ENCODE measurements at regions not wholly inside any gene's neighbourhood (a gene's known extent, or its start where the extent isn't known, plus 50 kb on each side); places are given as distances from the start of the nearest gene placed in this dataset.
"Not testable (repeated sequence)": the region's sequence is repeated elsewhere in the genome, so short reads cannot be mapped to it uniquely, and the experiment has no call there.

DNA sequence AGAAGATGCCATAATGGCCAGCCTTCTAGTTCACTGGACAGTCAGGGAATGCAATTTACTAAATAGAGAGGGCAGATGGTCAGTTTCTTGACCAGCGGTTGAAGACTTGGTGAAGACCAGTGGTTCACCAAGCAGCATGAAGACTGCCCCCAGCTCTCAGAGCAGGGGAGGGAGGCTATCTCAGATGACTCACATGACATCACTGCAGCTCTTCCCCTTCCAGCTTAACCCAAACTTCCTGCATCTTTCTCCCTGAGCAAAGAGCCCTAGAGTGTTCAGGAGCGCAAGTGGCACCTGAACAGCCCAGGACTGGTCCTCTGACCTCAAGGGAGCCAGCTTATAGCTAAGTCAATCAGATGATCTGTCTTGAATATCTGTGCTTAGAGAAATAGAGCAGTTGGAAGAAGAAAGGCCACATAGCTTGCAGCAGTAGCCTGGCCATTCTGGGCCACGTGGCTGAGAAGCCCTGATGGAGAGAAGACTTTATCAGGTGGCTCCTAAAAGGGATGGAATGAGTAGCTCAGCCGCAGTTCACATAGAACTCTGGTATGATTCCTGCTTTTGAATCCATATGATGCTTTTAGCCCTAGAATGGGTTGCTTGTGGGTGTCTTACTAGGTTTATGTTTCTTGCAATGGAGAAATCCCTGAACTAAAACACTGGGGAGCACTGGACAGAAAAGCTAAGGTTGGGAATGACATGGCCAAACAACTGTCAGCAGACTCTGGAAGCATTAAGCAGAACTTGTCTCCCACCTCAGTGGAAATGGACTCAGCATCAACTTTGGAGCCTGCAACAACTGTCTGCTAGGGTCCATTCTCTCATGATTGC lies 392.1 kb upstream of the CCL2 start:
- DNase-seq, result no peak

DNA sequence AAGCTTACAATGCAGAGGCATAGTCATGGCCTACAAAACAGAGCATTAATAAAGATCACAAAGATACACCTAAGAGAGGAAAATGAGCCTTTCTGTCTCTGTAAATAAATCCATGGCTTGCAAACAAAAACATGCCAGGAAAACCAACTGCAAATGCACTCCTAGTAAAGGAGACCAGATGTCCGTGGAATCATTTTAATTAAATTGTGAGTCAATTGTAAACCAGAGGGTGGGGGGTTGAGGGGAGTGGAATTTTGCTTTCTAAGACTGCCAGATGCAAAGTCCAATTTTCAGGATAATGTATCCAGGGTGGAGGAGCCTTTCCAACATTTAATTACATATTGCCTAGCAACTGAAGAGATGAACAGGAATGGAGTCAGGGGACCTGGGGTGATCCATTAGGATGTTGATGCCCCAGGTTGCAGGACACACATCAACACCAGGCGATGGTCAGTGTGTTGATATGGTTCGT lies 390.3 kb upstream of the CCL2 start:
- DNase-seq, result no peak

- DNase-seq, result no peak
These were observed 386.2 kb upstream of the CCL2 start for GRCh38 chr17:33868899-33869298.

- DNase-seq, result no peak
These were observed 384.1 kb upstream of the CCL2 start for GRCh38 chr17:33870936-33871335.

GRCh38 chr17:33871720-33872540 lies 383.2 kb upstream of the CCL2 start:
- DNase-seq, result no peak

GRCh38 chr17:33873201-33873617 lies 381.9 kb upstream of the CCL2 start:
- no peak for DNase-seq

GRCh38 chr17:33874617-33875060 lies 380.4 kb upstream of the CCL2 start:
- no peak for DNase-seq

DNA sequence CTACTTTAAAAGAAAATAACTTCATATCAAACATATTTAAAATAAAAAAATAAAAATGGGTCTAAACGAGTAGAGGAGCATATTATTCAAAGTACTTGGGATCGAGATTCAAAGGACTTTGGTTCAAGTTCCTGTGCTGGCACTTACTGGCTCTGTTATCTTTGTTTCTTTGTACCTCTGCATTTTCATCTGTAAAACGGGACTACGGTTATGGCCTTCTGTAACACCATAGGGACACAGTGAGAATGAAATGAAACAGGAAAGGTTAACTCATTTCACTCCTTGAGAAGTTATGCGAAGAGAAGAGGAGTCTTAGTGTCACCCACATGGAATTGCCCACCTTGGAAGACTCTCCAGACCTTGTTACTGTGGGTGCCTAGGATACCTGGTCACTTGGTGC lies 379.1 kb upstream of the CCL2 start:
- no peak for DNase-seq

GRCh38 chr17:33882273-33882672 lies 372.8 kb upstream of the CCL2 start:
- DNase-seq, result not testable (repeated sequence)

GRCh38 chr17:33882677-33883076 lies 372.4 kb upstream of the CCL2 start:
- not testable (repeated sequence) for DNase-seq

- DNase-seq, result no peak
These were observed 366.6 kb upstream of the CCL2 start for GRCh38 chr17:33888455-33888854.

GRCh38 chr17:33889040-33889439 lies 366.0 kb upstream of the CCL2 start:
- DNase-seq, result no peak

GRCh38 chr17:33889766-33890165 lies 365.3 kb upstream of the CCL2 start:
- DNase-seq, result no peak

DNA sequence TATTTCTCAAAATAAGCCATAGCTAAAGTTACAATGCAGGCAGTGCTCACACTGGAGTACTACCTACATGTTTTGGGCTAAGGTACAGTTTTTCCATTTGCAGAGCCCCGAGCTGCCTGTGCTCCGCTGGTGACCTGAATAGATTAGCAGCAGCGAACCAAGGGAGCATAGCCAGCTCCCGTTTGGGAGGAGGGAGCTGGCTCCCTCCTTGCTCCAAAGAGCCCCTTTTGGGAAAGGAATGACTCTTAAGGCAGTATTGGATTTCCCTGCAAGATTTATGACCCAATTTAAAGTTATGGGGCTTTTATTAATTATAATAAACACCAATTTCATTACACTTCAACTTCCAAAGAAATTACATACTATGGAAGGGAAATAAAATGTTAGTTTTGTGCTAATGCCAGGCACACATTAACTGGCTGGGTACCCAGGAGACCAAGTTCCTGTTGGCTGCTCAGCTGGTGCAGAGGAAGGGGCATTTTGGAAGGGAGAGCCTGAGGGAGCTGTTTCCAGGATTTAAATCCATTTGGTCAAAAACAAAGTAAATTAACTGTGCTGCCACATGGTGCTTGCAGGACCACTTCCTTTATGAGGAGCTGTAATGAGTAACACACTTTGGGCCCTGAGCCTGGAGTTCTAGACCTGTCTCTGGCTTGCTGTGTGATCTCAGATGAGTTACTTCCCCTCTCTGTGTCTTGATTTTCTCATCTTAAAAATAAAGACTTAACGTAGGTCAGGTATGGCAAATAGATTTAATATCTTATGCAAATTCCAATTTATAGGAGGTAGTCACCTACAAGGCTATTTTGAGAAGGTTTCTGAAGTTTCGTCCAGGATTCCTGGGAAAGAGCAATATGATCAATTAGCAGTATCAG lies 362.1 kb upstream of the CCL2 start:
- DNase-seq, result no peak

DNA sequence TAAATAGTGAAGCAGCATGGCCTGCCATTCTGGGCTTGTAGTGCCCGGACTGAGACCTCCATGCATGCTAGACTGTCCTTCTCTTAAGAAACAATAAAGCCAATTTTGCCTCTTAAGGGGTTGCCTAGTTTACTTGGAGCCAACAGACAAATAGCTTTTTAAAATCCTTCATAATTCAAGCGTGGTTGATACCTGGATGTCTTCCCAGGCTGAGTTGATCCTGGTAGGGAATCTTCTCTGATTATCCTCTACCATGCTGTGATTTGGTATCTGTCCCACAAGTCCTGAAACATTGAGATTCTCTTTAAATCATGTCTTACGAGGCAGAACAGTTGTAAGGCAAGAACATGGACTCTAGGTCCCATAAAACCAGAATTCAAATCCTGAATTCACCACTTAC lies 359.6 kb upstream of the CCL2 start:
- no peak for DNase-seq

GRCh38 chr17:33896263-33896662 lies 358.8 kb upstream of the CCL2 start:
- DNase-seq, result no peak

- DNase-seq, result no peak
These were observed 354.0 kb upstream of the CCL2 start for GRCh38 chr17:33901085-33901484.

- DNase-seq, result no peak
These were observed 352.1 kb upstream of the CCL2 start for GRCh38 chr17:33902901-33903449.

GRCh38 chr17:33904476-33904875 lies 350.6 kb upstream of the CCL2 start:
- no peak for DNase-seq

GRCh38 chr17:33905338-33905800 lies 349.7 kb upstream of the CCL2 start:
- no peak for DNase-seq

- DNase-seq, result no peak
These were observed 346.6 kb upstream of the CCL2 start for GRCh38 chr17:33908363-33909064.
